GM19099 (cell line): ENCODE measurements at regions not wholly inside any gene's neighbourhood (a gene's known extent, or its start where the extent isn't known, plus 50 kb on each side); places are given as distances from the start of the nearest gene placed in this dataset.

Experiments used
- POLR2A ChIP-seq: IDR thresholded peaks from 3 replicates; pipeline ENCODE4 v1.6.1; 2011; ENCODE audit warnings: low read depth; ENCODE audit not compliant: insufficient read length; ENCODE audit errors: extremely low read depth

DNA sequence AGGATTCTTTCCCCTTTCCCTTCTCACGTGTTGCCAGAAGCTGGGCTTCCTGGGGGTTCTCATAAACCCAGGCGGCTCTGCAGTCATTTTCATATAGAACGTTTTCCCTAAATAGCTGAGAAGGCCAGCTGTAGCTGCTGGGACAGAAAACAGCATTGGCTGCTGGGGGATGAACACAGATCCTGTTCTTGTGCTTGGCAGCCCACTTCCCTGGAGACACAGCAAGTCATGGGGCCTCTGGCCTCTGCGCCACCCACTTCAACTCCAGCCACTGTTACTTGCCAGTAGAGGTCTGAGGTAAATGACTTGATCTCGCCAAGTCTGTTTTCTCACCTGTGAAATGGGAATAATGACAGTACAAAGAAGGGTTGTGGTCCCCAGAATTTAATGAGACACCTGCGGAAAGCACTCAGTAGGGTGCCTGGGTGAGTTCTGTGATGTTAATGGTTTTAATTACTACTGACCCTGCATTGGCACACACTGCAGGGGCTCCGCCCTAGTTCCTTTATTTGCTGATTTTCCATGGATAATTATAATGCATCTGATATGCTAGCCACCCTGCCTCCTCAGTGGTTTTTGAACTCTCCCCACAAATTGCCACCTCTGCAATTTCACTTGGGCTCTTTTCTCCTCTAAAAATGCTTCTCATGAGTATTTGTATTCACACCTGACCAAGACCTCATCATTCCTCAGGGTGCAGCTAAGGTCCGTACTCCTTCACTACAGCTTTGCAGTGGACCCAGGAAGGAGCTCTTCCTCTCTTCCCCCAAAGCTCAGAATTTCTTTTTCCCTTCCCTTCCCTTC is 274.7 kb downstream of the RPLP1 start:
- TF ChIP-seq POLR2A, result no peak

DNA sequence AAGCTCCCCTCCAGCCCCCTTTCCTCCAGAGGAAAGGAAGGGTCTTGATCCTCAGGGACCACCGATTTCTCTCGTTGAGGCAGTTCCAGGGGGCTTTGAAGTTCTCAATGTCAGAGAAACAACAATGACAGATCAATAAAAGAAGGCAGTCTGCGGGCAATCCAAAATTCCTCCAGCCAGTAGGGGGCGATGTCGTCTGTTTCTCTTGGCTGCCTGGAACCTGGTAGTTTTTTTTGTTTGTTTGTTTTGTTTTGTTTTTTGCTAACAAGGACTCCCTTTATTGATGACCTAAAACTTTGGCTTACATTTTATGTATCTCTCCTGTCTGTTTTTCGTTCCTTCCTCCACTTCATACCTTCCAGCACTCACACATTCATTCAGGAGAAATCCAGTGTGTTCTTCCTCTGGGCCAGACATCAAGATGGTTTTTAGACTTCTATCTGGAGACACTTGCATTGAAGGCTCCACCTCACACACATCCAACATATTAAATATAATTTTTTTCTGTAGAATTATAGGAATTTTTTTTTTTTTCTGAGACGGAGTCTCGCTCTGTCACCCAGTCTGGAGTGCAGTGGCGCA is 276.6 kb downstream of the RPLP1 start:
- TF ChIP-seq POLR2A, result no peak

DNA sequence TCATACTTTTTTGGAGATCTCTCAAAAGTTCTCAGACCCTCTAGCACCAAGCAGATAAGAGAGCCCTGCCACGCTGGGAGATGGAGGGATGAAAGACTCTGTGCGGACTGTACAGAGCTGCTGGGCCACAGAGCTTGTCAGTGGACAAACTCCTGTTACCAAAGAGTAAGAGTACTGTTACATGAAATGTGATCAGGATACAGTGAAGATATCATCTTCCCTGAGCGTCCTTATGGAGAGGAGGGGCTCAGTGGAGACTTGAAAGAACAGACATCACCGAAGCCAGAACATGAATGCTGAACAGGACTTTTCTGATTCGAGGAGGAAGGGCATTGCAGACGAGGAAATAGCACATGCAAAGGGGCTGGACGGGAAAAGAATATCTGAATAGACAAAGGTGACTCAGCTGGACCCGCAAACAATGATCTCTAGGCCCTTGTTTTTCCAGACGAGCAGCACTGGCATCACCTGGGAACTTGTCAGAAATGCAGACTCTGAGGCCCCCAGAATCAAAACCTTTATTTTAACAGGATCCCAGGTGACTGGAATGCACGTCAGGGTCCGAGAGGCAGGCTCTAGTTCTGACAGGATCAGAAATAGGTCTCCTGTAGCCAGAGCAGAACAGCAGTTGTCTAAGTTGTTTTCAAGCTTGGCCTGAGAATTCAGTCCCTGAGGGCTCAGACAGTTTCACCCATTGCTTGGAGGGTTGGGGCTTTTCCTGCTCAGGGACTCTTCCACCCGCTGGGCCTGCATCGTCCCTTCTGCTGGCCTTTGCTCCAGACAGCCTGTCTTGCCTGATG is 277.9 kb downstream of the RPLP1 start:
- no peak for TF ChIP-seq POLR2A

DNA sequence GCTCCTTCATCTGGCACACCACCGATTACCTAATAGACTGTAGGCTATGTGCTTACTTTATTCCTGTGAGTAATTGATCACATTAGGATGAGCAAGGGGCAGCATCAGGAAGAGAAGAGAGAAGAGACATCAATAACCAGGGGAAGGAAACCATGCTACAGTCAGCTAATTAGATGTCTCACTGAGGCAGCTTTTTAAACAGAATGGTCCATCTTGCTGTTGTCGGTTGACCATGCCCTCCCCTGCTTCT is 278.4 kb downstream of the RPLP1 start:
- no peak for TF ChIP-seq POLR2A

DNA sequence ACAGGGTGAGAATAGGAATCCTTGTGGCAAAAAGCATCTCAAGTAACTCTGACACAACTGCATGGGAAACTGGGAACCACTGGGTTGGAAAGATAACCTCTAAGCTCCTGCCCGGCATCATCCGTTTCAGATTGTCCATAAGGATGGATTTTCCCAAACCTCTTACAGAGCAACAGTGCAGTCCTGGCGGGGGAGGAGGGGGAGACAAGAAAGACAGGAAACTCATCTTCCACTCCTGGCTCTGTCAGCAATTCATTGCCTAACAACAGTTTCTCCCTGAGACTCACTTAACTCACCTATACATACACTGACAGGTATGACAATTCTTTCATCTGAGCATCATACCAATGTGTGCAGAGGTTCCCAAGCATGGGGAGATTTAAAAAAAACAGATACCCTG is 279.0 kb downstream of the RPLP1 start:
- TF ChIP-seq POLR2A, result no peak

DNA sequence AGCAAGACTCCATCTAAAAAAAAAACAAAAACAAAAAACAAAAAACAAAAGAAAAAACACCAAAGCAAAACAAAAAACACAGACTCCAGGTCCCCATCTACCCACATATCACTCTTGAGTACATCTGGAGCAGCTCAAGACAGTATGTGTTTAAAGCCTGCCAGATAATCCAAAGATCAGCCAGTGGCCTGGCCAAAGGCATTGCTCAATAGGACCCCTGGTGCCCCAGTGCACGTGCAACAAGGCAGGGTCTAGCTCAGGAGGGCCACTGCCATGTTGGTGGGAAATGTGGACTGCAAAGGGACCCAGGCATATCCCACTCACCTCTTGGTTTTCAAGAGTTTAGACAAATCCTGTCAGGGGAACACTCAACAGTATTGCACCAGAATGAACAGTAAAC is 279.5 kb downstream of the RPLP1 start:
- TF ChIP-seq POLR2A, result no peak

DNA sequence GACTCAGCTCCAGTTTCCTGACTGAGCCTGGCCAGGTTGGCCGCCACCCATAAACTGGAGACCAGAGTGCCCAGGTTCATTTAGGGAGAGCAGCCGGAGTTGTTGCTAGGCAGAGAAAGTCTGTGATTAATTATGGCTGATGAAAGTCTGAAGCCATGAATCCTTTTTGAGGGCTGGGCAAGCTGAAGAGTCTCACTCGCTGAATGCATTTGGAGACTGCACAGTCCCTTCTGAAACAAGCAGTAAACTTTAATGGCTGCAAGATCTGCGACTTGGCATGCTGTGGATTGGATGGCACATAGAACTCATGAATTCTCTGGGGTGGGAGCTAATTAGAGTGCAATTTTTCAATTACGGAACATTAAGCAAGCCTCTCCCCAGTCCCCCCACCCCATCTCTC is 282.1 kb downstream of the RPLP1 start:
- no peak for TF ChIP-seq POLR2A

DNA sequence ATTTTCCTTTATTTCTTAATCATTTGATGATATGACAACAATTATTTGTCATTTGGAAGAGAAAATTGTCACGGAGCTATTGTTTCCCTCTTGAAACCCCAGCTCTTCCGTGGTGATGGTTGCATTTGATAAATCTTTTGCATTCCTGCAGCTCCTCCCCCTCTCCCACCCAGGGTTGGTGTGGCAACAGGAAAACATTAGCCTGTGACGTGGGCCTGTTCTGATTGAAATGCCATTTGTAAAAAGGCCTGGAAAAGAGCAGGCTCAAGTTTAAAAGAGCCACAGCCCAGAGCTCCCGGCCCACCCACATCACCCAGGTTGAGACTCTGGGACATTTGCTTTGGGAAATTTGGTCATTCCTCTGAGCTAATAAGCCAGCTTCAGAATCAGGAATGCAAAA is 282.5 kb downstream of the RPLP1 start:
- TF ChIP-seq POLR2A, result no peak

DNA sequence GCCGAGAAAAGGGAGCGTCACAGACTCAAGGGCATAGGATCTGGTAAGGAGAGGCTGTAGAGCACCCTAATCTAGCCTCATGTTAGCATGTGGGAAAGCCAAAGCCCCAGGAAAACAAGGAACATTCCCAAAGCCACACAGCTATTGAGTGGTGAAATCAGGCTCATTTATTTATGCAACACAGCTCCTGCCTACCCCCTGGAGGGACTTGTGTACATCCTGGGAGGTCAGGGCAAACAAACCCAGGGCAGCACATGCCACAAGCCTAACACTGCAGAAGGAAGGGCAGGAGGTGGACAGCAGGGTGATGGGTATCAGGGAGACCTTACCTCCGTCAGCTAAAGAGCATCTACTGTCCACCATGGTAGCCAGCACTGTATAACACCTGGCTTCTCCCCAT is 283.5 kb downstream of the RPLP1 start:
- TF ChIP-seq POLR2A, result no peak

DNA sequence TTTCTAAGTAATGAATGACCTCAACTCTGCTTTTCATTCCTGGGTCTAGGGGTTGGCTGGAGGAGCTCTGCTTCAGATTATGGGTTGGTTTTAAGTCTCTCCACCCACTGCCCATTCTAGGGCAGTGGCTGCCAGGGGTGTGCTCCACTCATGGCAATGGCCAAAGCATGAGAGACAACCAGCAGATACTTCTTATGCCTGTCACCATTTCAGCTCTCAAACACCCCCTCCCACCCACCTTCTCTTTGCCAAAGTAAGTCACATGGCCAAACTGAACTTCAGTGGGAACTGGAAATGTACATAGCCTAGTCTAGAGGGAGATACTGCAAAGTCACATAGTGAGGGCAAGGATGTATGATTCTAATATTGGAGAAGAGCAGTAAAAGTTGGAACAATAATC is 285.3 kb downstream of the RPLP1 start:
- TF ChIP-seq POLR2A, result no peak

DNA sequence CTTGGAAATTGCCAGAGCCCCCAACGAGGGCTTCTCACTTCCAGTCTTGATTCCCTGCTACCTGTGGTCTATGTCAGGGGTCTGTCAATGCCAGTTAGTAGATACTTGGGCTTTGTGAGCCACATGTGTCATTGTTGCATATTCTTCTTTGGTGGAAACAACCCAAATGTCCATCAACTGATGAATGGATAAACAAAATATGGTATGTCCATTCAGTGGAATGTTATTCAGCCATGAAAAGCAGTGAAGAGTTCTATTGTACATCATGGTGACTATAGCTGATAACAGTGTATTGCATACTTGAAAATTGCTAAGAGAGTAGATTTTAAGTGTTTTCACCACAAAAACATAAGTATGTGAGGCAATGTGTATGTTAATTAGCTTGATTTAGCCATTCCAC is 288.1 kb downstream of the RPLP1 start:
- no peak for TF ChIP-seq POLR2A

DNA sequence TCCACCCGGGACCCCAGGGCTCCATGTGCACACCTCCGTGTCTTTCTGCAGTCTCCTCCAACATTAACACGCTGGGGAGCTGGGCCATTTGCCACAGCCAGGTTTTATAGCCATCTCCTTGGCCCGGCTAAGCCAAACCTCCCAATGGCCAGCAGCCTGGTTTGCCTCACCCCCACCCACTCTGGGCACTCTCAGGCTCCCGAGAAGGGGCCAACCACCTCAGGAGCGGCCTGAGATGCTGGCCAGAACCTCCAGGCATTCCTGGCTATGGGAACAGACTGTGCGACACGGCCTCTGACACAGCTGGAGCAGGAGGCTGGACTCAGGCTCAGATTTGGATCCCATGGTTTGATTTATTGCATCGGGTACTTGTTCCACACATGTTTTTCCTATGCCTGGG is 289.7 kb downstream of the RPLP1 start:
- TF ChIP-seq POLR2A, result no peak

DNA sequence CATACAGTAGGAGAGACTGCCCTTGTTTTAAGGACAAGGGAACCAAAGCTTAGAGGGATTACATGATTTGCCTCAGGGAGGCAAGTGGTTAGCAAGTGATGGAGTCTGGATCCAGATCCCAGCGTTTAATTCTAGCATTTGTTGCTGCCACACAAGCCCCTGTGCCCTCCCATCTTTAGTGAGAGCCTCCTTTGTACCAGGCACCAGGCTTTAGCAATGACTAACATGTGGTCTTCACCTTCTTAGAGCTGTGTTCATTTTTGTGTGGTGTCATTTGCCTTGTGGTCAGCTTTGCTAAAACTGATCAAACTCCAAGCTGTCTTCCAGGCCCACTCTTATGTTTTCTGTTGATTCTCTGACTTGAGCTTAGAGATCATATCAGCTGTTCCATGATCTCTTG is 290.5 kb downstream of the RPLP1 start:
- TF ChIP-seq POLR2A, result no peak

DNA sequence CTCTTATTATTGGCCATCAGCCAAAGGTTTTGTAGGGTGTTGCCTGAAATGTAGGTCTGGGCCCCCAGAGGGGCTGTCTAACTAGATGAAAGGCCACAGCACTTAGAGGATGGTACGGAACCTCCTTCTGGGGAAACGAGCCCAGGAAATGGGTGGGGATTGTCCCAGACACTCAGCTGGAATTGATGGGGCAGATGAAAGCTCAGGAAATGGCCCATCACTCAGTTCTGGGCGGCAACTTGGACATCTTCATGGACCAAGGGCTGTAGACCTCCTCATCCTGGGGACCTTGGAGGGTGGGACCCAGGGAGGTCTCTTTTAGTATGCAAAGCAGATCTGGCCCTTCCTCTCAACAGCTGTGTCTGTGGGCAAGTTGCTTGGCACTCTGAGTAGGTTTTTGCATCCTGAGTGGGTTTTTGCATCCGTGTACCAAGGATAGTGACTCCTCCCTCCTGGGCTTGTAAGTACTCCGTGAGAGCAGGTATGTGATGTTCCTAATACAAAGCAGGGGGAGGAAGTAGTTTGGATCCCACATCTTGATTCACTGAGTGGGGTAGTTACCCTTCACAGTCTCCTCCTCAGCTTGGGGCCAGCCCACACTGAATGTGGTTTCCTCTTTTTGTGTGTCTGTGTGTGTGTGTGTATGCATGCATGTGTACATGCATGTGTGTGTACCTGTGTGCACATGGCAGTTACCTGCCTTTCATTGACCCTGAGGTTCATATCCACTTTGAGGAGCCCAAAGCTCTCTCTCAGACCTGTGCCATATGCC is 292.0 kb downstream of the RPLP1 start:
- TF ChIP-seq POLR2A, result no peak

DNA sequence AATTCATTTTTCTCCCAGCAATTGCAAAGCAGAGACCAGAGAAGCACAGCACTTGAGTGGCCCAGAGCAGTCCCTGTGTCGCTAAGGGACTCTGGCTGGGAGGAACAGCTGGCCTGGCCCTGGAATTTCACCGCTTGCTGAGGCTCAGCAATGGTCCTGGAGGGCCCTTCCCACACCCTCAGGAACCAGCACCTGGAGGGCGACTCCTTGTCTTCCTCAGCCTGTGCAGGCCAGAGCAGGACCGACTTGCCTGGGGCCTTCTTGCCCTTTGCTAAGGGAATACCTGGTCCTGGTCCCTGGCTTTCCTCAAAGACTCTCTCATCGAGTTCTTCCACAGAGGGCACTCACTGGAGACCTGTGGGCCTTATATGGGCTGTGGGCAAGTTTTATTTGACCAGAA is 294.6 kb downstream of the RPLP1 start:
- no peak for TF ChIP-seq POLR2A
